ENCODE measurements at regions not wholly inside any gene's neighbourhood (a gene's known extent, or its start where the extent isn't known, plus 50 kb on each side); places are given as distances from the start of the nearest gene placed in this dataset.

DNA sequence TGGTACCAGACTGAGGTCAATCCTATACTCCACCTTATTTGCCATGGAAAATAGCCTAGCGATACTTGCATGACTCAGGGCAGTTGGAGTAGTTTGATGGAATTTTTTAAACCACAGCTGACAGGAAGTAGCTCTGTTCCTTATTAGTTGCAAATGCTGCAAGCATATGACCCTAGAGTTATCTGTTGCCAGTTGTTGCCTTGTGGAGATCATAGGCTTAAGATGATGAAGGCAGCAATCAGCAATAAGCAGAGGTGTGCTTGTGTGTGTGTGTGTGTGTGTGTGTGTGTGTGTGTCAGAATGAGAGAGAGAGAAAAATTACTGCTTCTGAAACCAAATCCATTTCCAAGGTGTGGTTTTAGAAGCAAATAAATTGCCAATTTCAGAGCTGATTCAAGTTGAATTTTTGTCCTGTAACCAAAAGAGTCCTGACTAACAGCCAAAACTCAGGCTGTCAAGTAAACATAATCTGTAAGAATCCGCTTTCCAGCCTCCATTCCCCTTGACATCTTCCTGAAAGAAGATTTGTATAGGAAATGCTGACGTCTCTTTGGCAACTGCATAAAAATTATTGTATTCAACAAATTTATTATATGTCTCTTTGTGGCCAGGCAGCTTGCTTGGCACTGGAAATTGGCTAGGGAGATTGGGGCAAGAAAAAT, 141.2 kb downstream of the SERPINI1 start:
- no peak for FAIRE-seq
- H3K27ac ChIP-seq (ENCODE audit: low read depth in 2 of 2, low read length in 2 of 2) = peak overlapping the region in 1 of 2 donors; percentile 3

More for the DNA sequence above, 141.2 kb downstream of the SERPINI1 start:
- TF ChIP-seq, protein P1, sequence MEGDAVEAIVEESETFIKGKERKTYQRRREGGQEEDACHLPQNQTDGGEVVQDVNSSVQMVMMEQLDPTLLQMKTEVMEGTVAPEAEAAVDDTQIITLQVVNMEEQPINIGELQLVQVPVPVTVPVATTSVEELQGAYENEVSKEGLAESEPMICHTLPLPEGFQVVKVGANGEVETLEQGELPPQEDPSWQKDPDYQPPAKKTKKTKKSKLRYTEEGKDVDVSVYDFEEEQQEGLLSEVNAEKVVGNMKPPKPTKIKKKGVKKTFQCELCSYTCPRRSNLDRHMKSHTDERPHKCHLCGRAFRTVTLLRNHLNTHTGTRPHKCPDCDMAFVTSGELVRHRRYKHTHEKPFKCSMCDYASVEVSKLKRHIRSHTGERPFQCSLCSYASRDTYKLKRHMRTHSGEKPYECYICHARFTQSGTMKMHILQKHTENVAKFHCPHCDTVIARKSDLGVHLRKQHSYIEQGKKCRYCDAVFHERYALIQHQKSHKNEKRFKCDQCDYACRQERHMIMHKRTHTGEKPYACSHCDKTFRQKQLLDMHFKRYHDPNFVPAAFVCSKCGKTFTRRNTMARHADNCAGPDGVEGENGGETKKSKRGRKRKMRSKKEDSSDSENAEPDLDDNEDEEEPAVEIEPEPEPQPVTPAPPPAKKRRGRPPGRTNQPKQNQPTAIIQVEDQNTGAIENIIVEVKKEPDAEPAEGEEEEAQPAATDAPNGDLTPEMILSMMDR (IDR thresholded peaks at IDR 0.05; ENCODE audit: borderline replicate concordance, extremely low read depth, insufficient read depth) = no peak
- H3K9ac ChIP-seq (ENCODE audit: low read length in 3 of 3) = no peak overlapping the region
- H3K27me3 ChIP-seq (ENCODE audit: control insufficient read depth, insufficient read depth, low read length) = no peaks in the 10 kb centered on the region
- no peak overlapping the region for H3K4me3 ChIP-seq (ENCODE audit: low read length in 3 of 3)
- no peaks in the 10 kb centered on the region for H3K9me3 ChIP-seq (ENCODE audit: control insufficient read depth in 2 of 3, insufficient read depth in 1 of 3, low read length in 3 of 3)
- H3K4me1 ChIP-seq (ENCODE audit: control insufficient read depth in 2 of 3, insufficient read depth in 2 of 3, low read depth in 1 of 3, low read length in 3 of 3) = peaks cover 0 to 2% (median 0%) of the 10 kb centered on the region in 3 donors
- peak in 1 of 5 donors; percentile 31 for DNase-seq
- intact Hi-C loops (cut with DNase I) = no loop called here
- H3K36me3 ChIP-seq (ENCODE audit: control insufficient read depth in 2 of 3, insufficient read depth in 3 of 3, low read length in 3 of 3) = no peaks in the 10 kb centered on the region

Measured in kidney (tissue), 13 donors.